ENCODE measurements at regions not wholly inside any gene's neighbourhood (a gene's known extent, or its start where the extent isn't known, plus 50 kb on each side); places are given as distances from the start of the nearest gene placed in this dataset.

DNA sequence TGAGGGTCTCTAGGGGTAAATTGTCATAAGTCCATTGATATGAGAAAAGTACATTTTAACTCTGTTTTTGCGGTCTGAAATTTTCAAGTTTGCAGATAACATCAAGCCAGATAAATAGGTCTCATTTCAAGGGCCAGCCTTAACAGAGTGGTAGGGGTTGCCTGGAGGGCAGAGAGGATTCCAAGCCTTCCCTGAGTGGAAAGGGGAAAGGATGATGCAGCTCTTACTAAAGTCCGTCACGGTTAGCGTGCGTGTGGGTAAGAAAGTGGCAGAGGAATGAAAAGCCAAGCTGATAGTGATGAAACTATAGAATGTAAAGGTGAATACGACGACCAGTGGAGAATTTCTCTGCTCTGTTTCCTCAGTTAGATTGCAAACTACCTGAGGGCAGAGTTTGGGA lies 71.6 kb downstream of the ADRA2A start:
- H3K27me3 ChIP-seq (ENCODE audit: control insufficient read depth in 3 of 3, insufficient read depth in 3 of 3, low read length in 3 of 3) = peaks cover 0 to 2% (median 0%) of the 10 kb centered on the region in 3 donors
- DNase-seq = no peak
- no peaks in the 10 kb centered on the region for H3K9me3 ChIP-seq (ENCODE audit: control insufficient read depth in 2 of 2, insufficient read depth in 1 of 2, low read depth in 1 of 2, low read length in 1 of 2)
- no peaks in the 10 kb centered on the region for H3K36me3 ChIP-seq (ENCODE audit: control insufficient read depth in 3 of 3, insufficient read depth in 2 of 3, low read depth in 1 of 3, low read length in 3 of 3)
- no peak overlapping the region for H3K27ac ChIP-seq (ENCODE audit: low read depth in 1 of 3, low read length in 2 of 3)
- no peak overlapping the region for H3K4me3 ChIP-seq (ENCODE audit: low read depth in 1 of 3, low read length in 3 of 3)
- no peak for FAIRE-seq
- no peaks in the 10 kb centered on the region for H3K4me1 ChIP-seq (ENCODE audit: control insufficient read depth in 3 of 3, insufficient read depth in 2 of 3, low read depth in 1 of 3, low read length in 2 of 3)
- WGBS, 3 donors = 90 to 97% (median 96%) methylated on average over 7 of the region's 7 CpGs

- Histone ChIP-seq H3K9me3 (ENCODE audit: control insufficient read depth in 2 of 2, insufficient read depth in 1 of 2, low read depth in 1 of 2, low read length in 1 of 2) (no peaks in the 10 kb centered on the region), H3K4me3 (ENCODE audit: low read depth in 1 of 3, low read length in 3 of 3) (no peak overlapping the region), H3K27ac (ENCODE audit: low read depth in 1 of 3, low read length in 2 of 3) (no peak overlapping the region), H3K4me1 (ENCODE audit: control insufficient read depth in 3 of 3, insufficient read depth in 2 of 3, low read depth in 1 of 3, low read length in 2 of 3) (no peaks in the 10 kb centered on the region), H3K36me3 (ENCODE audit: control insufficient read depth in 3 of 3, insufficient read depth in 2 of 3, low read depth in 1 of 3, low read length in 3 of 3) (no peaks in the 10 kb centered on the region), H3K27me3 (ENCODE audit: control insufficient read depth in 3 of 3, insufficient read depth in 3 of 3, low read length in 3 of 3) (peaks cover 0 to 2% (median 0%) of the 10 kb centered on the region in 3 donors)
- WGBS, 3 donors = 73 to 78% (median 77%) methylated on average over 7 of the region's 7 CpGs
- FAIRE-seq (no peak), DNase-seq (no peak)
Observed at GRCh38 chr10:111150691-111151090, 73.9 kb downstream of the ADRA2A start.

- Histone ChIP-seq H3K36me3 (ENCODE audit: control insufficient read depth in 3 of 3, insufficient read depth in 2 of 3, low read depth in 1 of 3, low read length in 3 of 3) (no peaks in the 10 kb centered on the region), H3K9me3 (ENCODE audit: control insufficient read depth in 2 of 2, insufficient read depth in 1 of 2, low read depth in 1 of 2, low read length in 1 of 2) (no peaks in the 10 kb centered on the region), H3K4me1 (ENCODE audit: control insufficient read depth in 3 of 3, insufficient read depth in 2 of 3, low read depth in 1 of 3, low read length in 2 of 3) (no peaks in the 10 kb centered on the region), H3K4me3 (ENCODE audit: low read depth in 1 of 3, low read length in 3 of 3) (no peak overlapping the region), H3K27me3 (ENCODE audit: control insufficient read depth in 3 of 3, insufficient read depth in 3 of 3, low read length in 3 of 3) (peaks cover 0 to 2% (median 0%) of the 10 kb centered on the region in 3 donors), H3K27ac (ENCODE audit: low read depth in 1 of 3, low read length in 2 of 3) (no peak overlapping the region)
- FAIRE-seq (no peak), DNase-seq (no peak)
- WGBS, 3 donors = 80 to 87% (median 86%) methylated on average over 14 of the region's 14 CpGs
Observed at GRCh38 chr10:111151595-111152307, 74.9 kb downstream of the ADRA2A start.

GRCh38 chr10:111156754-111157153 lies 79.9 kb downstream of the ADRA2A start:
- Histone ChIP-seq H3K4me1 (ENCODE audit: control insufficient read depth in 3 of 3, insufficient read depth in 2 of 3, low read depth in 1 of 3, low read length in 2 of 3) (no peaks in the 10 kb centered on the region), H3K27ac (ENCODE audit: low read depth in 1 of 3, low read length in 2 of 3) (no peak overlapping the region), H3K36me3 (ENCODE audit: control insufficient read depth in 3 of 3, insufficient read depth in 2 of 3, low read depth in 1 of 3, low read length in 3 of 3) (no peaks in the 10 kb centered on the region), H3K9me3 (ENCODE audit: control insufficient read depth in 2 of 2, insufficient read depth in 1 of 2, low read depth in 1 of 2, low read length in 1 of 2) (no peaks in the 10 kb centered on the region), H3K27me3 (ENCODE audit: control insufficient read depth in 3 of 3, insufficient read depth in 3 of 3, low read length in 3 of 3) (no peaks in the 10 kb centered on the region), H3K4me3 (ENCODE audit: low read depth in 1 of 3, low read length in 3 of 3) (no peak overlapping the region)
- FAIRE-seq = no peak
- no peak for DNase-seq
- 82 to 88% (median 84%) methylated on average over 2 of the region's 2 CpGs for WGBS, 3 donors

DNA sequence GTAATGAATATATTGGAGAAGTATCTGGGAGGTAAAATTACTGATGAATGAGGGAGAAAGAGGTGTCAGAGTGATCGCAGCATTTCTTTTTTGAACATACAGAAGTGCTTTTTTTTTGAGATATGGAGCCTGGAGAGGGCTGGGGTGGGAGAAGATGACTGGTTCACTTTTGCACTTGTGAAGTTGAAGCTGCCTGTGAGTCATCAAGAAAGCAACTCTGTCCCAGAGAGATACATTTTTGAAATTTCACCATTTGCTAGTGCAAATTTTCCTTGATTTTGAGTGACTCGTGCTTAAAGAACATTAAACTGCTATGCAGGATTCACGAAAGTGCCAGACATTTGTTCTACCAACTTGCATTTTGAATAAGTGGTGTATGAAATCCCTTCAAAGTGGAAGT lies 81.8 kb downstream of the ADRA2A start:
- no peaks in the 10 kb centered on the region for H3K36me3 ChIP-seq (ENCODE audit: control insufficient read depth in 3 of 3, insufficient read depth in 2 of 3, low read depth in 1 of 3, low read length in 3 of 3)
- H3K27ac ChIP-seq (ENCODE audit: low read depth in 1 of 3, low read length in 2 of 3) = no peak overlapping the region
- no peak for FAIRE-seq
- no peaks in the 10 kb centered on the region for H3K9me3 ChIP-seq (ENCODE audit: control insufficient read depth in 2 of 2, insufficient read depth in 1 of 2, low read depth in 1 of 2, low read length in 1 of 2)
- H3K4me1 ChIP-seq (ENCODE audit: control insufficient read depth in 3 of 3, insufficient read depth in 2 of 3, low read depth in 1 of 3, low read length in 2 of 3) = no peaks in the 10 kb centered on the region
- 82 to 92% (median 89%) methylated on average over 3 of the region's 3 CpGs for WGBS, 3 donors
- H3K27me3 ChIP-seq (ENCODE audit: control insufficient read depth in 3 of 3, insufficient read depth in 3 of 3, low read length in 3 of 3) = peaks cover 0 to 3% (median 0%) of the 10 kb centered on the region in 3 donors
- no peak overlapping the region for H3K4me3 ChIP-seq (ENCODE audit: low read depth in 1 of 3, low read length in 3 of 3)
- DNase-seq = no peak

DNA sequence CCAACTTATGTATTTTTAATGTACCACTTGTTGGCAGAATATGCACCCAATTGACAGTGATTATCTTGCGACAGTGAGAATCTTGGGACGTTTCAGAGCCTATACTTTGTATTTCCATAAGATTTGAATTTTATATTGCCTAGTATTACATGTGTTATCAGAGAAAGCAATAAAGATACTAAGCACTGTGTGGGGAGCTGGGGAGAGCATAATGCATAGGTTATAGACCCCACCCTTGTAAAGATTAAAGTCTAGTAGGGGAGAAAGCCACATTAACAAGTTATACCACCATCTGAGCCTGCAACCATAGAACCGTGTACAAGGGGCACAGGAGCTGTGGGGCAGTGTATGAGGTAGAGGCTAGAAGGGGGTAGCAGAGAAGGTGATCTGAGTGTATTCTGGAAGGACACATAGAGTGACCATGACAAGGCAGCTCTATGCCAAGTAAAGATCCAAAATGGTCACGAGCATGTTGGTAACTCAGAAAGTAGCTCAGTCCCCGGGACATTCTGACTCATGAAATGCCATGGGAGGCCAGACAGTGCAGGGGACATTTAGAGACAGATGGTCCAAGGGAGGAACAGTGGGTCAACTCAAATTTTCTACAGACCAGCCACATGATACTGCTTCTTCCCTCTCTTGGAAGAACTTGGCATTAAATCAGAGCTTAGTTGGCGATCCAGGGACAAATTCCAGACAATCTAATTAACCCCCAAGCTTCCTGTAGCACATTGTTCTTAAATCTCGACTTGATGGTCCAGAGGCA lies 84.5 kb downstream of the ADRA2A start:
- peak in 1 of 2 donors; percentile 67 for DNase-seq
- Histone ChIP-seq H3K4me1 (ENCODE audit: control insufficient read depth in 3 of 3, insufficient read depth in 2 of 3, low read depth in 1 of 3, low read length in 2 of 3) (no peaks in the 10 kb centered on the region), H3K36me3 (ENCODE audit: control insufficient read depth in 3 of 3, insufficient read depth in 2 of 3, low read depth in 1 of 3, low read length in 3 of 3) (no peaks in the 10 kb centered on the region), H3K27me3 (ENCODE audit: control insufficient read depth in 3 of 3, insufficient read depth in 3 of 3, low read length in 3 of 3) (peaks cover 0 to 3% (median 0%) of the 10 kb centered on the region in 3 donors), H3K9me3 (ENCODE audit: control insufficient read depth in 2 of 2, insufficient read depth in 1 of 2, low read depth in 1 of 2, low read length in 1 of 2) (peaks cover 0 to 6% of the 10 kb centered on the region in 2 donors), H3K27ac (ENCODE audit: low read depth in 1 of 3, low read length in 2 of 3) (no peak overlapping the region), H3K4me3 (ENCODE audit: low read depth in 1 of 3, low read length in 3 of 3) (no peak overlapping the region)
- 25 to 52% (median 34%) methylated on average over 7 of the region's 7 CpGs for WGBS, 3 donors
- FAIRE-seq = no peak

- DNase-seq = no peak
- H3K27me3 ChIP-seq (ENCODE audit: control insufficient read depth in 3 of 3, insufficient read depth in 3 of 3, low read length in 3 of 3) = peaks cover 0 to 3% (median 0%) of the 10 kb centered on the region in 3 donors
- no peak overlapping the region for H3K4me3 ChIP-seq (ENCODE audit: low read depth in 1 of 3, low read length in 3 of 3)
- no peak for FAIRE-seq
- 91 to 100% (median 96%) methylated on average over 1 of the region's 1 CpG for WGBS, 3 donors
- H3K27ac ChIP-seq (ENCODE audit: low read depth in 1 of 3, low read length in 2 of 3) = no peak overlapping the region
- peaks cover 0 to 5% of the 10 kb centered on the region in 2 donors for H3K9me3 ChIP-seq (ENCODE audit: control insufficient read depth in 2 of 2, insufficient read depth in 1 of 2, low read depth in 1 of 2, low read length in 1 of 2)
- H3K36me3 ChIP-seq (ENCODE audit: control insufficient read depth in 3 of 3, insufficient read depth in 2 of 3, low read depth in 1 of 3, low read length in 3 of 3) = no peaks in the 10 kb centered on the region
- no peaks in the 10 kb centered on the region for H3K4me1 ChIP-seq (ENCODE audit: control insufficient read depth in 3 of 3, insufficient read depth in 2 of 3, low read depth in 1 of 3, low read length in 2 of 3)
Observed at GRCh38 chr10:111171183-111171582, 94.4 kb downstream of the ADRA2A start.

GRCh38 chr10:111175787-111176186 lies 99.0 kb downstream of the ADRA2A start:
- Histone ChIP-seq H3K27me3 (ENCODE audit: control insufficient read depth in 3 of 3, insufficient read depth in 3 of 3, low read length in 3 of 3) (peaks cover 0 to 3% (median 0%) of the 10 kb centered on the region in 3 donors), H3K4me3 (ENCODE audit: low read depth in 1 of 3, low read length in 3 of 3) (no peak overlapping the region), H3K4me1 (ENCODE audit: control insufficient read depth in 3 of 3, insufficient read depth in 2 of 3, low read depth in 1 of 3, low read length in 2 of 3) (no peaks in the 10 kb centered on the region), H3K27ac (ENCODE audit: low read depth in 1 of 3, low read length in 2 of 3) (no peak overlapping the region), H3K36me3 (ENCODE audit: control insufficient read depth in 3 of 3, insufficient read depth in 2 of 3, low read depth in 1 of 3, low read length in 3 of 3) (no peaks in the 10 kb centered on the region), H3K9me3 (ENCODE audit: control insufficient read depth in 2 of 2, insufficient read depth in 1 of 2, low read depth in 1 of 2, low read length in 1 of 2) (peaks cover 0 to 2% of the 10 kb centered on the region in 2 donors)
- FAIRE-seq (no peak), DNase-seq (no peak)
- 78 to 91% (median 80%) methylated on average over 3 of the region's 3 CpGs for WGBS, 3 donors

Data from small intestine (tissue), 7 donors.